HG02852 (cell line): ENCODE measurements at regions not wholly inside any gene's neighbourhood (a gene's known extent, or its start where the extent isn't known, plus 50 kb on each side); places are given as distances from the start of the nearest gene placed in this dataset.

Experiments
- ATAC-seq: cut with Tn5 transposase; IDR thresholded peaks from one replicate; pipeline ENCODE4 v1.9.1; 2021; ENCODE audit warnings: mild to moderate bottlenecking, moderate library complexity; ENCODE audit not compliant: unreplicated experiment

DNA sequence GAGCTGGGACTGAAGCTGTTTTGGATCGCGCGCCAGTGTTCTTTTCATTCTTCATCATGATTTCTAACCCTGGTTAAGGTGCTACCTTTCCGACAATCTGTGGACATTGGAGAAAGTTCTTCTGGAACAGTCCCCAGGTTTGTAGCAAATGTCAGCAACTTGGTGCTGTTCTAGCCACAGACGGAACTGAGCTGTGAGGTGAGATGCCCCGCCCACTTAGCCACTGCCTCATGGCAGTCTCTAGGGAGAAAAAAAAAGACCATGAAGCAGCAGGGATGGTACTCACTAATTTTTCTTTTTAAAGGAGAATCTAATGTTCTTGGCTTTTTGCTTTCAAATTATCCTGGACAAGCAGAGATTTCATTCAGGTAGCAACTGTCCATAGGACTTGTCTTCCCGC lies 72.1 kb upstream of the STK32A start:
- no peak for ATAC-seq

DNA sequence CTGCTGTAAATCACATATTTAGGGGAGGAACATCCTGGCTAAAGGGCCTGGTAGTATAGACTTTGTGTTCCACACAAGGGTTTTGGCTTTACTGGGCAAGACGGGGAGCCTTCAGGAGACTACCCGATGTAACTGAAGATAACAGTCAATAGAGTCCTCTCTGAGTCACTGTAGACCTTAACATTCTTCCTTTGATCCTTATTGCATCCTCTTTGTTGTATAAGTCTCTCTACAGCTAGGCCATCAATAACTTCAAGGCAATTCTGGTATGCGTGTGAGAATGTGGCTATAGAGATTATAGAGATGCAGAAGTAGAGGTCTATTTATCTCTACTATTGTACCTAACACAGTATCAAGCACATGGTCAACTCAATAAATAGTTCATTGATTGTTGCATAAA lies 67.3 kb upstream of the STK32A start:
- ATAC-seq = no peak

GRCh38 chr5:147168578-147169327 lies 66.1 kb upstream of the STK32A start:
- ATAC-seq = no peak

GRCh38 chr5:147169399-147169798 lies 65.4 kb upstream of the STK32A start:
- ATAC-seq = no peak

DNA sequence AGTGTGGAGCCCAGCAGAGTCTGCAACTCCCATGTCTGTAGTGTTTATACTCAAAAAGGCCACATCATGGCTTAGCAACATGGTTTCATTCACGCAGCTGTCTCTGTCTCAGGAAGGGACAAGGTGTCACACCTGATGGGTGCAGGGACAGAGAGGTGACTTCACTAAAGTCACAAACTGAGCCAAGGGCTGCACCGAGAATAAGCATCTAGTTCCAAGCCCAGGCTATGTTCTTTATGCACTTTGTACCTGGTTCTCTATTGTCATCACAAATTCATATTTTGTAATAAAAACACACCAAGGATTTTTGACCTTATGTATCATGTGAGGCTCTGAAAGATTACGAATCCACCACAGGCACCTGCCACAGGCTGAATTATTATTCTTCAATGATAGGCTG lies 64.9 kb upstream of the STK32A start:
- ATAC-seq = no peak

DNA sequence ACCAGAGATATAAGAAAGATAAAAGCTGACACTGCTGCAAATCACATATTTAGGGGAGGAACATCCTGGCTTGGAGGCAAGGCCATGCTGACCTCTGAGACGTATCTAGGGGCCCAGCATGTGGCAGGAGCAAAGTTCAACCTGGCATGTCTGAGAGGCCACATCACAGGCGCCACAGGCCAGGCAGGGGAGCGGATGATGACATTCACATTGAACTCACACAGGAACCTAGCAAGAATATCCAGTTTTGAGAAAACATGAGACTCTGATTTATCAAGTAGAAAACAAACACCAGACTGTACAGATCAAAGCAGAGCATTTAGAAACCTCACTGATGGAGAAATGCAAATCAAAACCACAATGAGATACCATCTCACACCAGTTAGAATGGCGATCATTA lies 64.2 kb upstream of the STK32A start:
- ATAC-seq = no peak

- ATAC-seq = no peak
These were observed 60.1 kb upstream of the STK32A start for GRCh38 chr5:147174671-147175265.

DNA sequence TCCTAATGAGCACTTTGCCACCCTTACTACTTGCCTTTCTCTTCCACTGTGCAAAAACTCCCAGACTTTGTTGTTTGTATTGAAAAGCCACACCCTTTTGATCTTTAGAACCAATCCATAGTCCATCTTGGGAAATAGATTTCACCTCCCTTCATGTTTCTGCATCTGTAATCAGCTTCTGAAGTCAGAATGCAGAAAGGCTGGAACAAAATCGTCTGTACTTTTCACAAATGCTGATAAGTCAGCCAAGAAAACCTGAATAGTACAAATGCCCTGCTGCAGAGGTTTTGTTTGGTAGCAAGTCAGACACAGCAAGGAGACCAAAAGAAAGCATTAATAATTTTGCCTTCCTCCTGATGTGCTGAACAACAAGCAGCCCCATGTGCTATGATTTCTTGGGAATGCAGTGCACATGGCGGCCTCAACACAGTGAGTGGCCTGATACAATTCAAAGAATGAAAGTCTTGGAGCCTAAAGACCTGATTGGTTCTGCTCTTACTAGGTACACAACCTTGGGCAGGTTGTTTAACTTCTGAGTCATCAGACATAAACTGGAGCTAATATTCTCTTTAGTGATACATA lies 59.2 kb upstream of the STK32A start:
- ATAC-seq = no peak

DNA sequence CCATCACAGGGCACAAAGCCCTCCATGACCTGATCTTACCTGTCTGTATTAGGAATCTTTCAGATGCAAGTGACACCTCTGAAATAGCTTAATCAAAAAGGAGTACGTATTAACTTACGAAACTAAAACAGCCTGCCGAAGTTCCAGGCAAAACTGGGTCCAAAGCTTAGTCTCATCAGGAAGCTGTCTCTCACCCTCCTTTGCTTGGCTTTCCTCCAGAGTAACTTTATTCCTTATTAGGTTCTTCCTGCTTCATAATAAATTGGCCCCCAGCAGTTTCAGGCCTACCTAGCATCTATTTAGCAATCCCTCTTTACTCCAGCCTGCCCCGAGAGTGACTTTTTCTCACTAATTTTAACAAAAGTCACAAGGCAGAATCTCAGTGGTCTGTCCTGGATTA lies 58.4 kb upstream of the STK32A start:
- no peak for ATAC-seq

- ATAC-seq = no peak
These were observed 57.5 kb upstream of the STK32A start for GRCh38 chr5:147177125-147177840.

DNA sequence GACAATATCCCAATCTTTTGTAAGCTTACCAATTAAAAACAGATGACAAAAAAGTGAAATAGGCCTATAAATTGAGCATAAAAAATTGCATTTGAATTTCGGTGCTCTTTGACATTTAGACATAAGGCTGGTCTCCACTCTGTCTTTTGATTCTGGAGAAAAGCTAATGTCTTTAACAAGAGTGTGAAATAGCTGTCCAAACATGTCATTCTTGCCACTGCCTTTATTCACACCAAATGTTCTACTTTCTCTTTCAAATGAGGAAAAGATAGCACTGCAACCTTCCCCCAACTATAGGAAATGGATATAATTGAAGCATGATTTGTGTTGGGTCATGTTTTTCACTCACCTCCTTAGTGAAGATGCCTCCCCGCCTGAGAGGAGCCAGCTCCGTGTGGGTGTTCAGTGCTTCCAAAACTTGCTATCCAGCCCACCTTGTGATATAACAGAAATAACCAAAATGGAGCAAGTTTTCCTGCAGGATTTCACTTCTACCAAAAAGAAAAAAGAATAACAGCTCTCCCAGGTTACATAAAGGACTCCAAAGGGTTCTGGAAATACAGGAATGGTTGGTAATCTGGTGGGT lies 55.2 kb upstream of the STK32A start:
- ATAC-seq = no peak

DNA sequence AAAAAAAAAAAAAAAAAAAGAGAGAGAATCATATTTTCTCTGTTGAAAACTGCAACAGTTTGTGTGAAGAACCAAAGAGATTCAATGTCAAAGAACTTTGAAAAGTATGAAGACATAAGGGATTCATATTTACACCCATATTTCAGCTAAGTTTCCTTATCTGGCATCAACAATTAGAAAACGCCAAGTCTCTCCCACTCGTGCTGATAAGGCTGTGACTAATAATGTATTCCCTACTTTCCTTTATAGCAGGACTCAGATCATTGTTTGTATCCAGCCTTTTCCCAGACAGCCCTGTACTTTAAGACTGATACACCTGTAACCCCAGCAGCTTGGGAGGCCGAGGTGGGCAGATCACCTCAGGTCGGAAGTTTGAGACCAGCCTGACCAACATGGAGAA lies 54.1 kb upstream of the STK32A start:
- no peak for ATAC-seq
